GM12892 (cell line): ENCODE measurements at regions not wholly inside any gene's neighbourhood (a gene's known extent, or its start where the extent isn't known, plus 50 kb on each side); places are given as distances from the start of the nearest gene placed in this dataset.

Experiments
- POLR2A ChIP-seq: IDR thresholded peaks from 2 replicates; pipeline ENCODE4 v1.6.1; 2011; ENCODE audit warnings: low read depth, low read length, control low read depth
- POLR2AphosphoS5 ChIP-seq: IDR thresholded peaks from 2 replicates; pipeline ENCODE4 v1.6.1; 2011; ENCODE audit warnings: low read depth, low read length, control low read depth
- TAF1 ChIP-seq: IDR thresholded peaks from 2 replicates; pipeline ENCODE4 v1.6.1; 2011; ENCODE audit warnings: low read depth, mild to moderate bottlenecking, control low read depth, low read length, borderline replicate concordance

DNA sequence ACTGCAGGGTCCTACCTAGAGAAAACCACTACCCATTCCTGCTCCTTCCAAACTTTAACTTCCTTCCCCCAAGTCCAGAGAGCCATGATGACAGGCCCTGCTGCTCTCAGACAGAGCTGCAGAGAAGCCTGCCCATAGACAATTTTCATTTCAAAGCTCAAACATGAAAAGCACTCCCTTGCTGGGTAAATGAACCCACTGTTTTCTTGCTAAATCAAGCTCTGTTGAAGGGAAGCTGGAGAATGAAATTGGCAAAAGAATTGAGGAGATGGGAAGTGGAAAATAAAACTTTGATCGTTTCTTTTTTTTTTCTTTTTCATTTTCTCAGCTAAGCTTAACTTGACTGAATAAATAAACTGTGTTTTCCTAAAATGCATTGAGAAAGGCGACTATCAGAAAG is 331.1 kb upstream of the CPEB2 start:
- TF ChIP-seq POLR2AphosphoS5 (no peak), TAF1 (no peak), POLR2A (no peak)
